ENCODE measurements at regions not wholly inside any gene's neighbourhood (a gene's known extent, or its start where the extent isn't known, plus 50 kb on each side); places are given as distances from the start of the nearest gene placed in this dataset.

DNA sequence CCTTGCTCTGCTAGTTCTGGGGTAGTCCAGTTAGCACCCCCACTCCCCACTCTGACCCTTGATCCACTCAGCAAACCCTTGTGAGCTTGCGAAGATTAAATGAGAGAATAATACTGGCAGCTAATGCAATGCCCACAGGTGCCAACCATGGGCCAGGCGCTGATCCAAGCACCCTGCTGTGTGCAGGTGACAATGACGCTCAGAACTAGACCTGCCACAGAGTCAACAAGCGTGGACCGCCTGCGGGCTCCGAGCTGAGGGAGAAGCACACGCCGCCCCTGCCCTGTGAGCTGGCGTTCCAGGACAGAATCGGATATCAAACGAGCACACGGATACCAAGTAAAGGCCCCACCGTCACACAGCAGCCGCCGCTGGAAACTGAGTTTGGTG is 129.2 kb downstream of the FAM53A start:
- H3K4me3 ChIP-seq (ENCODE audit: low read depth, low read length), result no peak overlapping the region
- no peak for TF ChIP-seq CTCF (IDR thresholded peaks at IDR 0.05; ENCODE audit: borderline replicate concordance, insufficient read depth, low read depth, low read length)

DNA sequence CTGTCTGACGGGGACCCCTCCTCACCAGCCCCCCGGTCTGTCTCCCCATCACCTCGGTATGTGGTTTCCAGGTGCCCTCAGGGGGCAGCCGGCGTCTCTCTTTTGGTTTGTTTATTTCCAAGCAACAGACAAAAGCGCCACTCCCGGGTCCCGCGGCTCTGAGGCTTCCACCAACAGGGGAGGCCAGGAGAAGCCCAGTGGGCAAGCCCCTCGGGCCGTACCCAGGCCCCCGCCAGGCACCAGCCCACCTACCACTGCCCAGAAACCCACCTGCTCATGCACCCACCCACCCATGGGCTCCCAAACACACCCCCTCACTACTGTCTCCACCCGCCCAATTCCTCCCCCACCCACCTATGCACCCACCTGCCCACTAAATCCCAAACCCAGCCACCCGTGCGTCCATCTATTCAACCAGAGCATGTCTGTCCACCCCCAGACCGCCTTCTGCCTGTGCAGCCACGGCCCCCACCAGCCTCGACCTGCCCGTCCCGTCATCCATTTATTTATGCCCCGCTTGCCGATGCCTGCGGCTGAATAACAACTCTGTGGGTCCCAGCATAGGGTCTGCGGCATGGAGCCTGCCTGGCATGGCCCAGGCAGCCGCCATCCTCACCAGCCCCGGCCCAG is 129.8 kb downstream of the FAM53A start:
- H3K4me3 ChIP-seq (ENCODE audit: low read depth, low read length), result no peak overlapping the region
- no peak for TF ChIP-seq CTCF (IDR thresholded peaks at IDR 0.05; ENCODE audit: borderline replicate concordance, insufficient read depth, low read depth, low read length)

DNA sequence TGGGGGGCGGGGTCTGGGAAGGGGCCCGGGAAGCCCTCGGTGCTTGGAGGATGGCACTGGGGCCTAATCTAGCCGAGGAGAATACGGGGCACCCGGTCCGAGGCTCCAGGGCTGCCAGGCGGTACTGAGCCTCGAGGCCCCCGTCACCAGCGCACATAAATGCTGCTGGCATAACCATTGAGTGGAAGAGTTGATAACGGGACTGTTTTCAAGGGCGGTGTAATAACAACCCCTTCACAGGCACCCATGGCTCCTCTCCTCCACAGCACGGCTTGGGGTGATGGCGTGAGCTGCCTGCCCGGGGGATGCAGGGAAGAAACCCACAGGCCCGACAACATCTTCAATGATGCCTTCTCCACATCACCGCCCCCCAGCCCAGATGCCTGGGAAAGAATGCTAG is 130.7 kb downstream of the FAM53A start:
- no peak overlapping the region for H3K4me3 ChIP-seq (ENCODE audit: low read depth, low read length)
- no peak for TF ChIP-seq CTCF (IDR thresholded peaks at IDR 0.05; ENCODE audit: borderline replicate concordance, insufficient read depth, low read depth, low read length)

- TF ChIP-seq CTCF (IDR thresholded peaks at IDR 0.05; ENCODE audit: borderline replicate concordance, insufficient read depth, low read depth, low read length), result no peak
- no peak overlapping the region for H3K4me3 ChIP-seq (ENCODE audit: low read depth, low read length)
Observed at GRCh38 chr4:1552451-1552850, 131.7 kb downstream of the FAM53A start.

GRCh38 chr4:1551211-1551610 is 132.9 kb downstream of the FAM53A start:
- no peak for TF ChIP-seq CTCF (IDR thresholded peaks at IDR 0.05; ENCODE audit: borderline replicate concordance, insufficient read depth, low read depth, low read length)

GRCh38 chr4:1550122-1551070 is 133.7 kb downstream of the FAM53A start:
- no peak for TF ChIP-seq CTCF (IDR thresholded peaks at IDR 0.05; ENCODE audit: borderline replicate concordance, insufficient read depth, low read depth, low read length)
- no peak overlapping the region for H3K4me3 ChIP-seq (ENCODE audit: low read depth, low read length)

More at GRCh38 chr4:1551211-1551610, 132.9 kb downstream of the FAM53A start:
- H3K4me3 ChIP-seq (ENCODE audit: low read depth, low read length), result no peak overlapping the region

Data from GM12875 (cell line).